ENCODE measurements at regions not wholly inside any gene's neighbourhood (a gene's known extent, or its start where the extent isn't known, plus 50 kb on each side); places are given as distances from the start of the nearest gene placed in this dataset.
"Not testable (repeated sequence)": the region's sequence is repeated elsewhere in the genome, so short reads cannot be mapped to it uniquely, and the experiment has no call there.

DNA sequence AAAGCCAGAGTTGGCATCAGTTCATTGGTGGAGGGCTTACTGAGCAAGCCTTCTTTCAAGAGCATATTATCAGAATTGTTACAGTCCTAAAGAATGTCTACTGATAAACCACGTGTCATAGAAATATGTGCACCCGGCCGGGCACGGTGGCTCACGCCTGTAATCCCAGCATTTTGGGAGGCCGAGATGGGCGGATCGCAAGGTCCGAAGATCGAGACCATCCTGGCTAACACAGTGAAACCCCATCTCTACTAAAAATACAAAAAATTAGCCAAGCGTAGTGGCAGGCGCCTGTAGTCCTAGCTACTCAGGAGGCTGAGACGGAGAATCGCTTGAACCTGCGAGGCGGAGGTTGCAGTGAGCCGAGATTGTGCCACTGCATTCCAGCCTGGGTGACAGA, 66.4 kb upstream of the SLC66A3 start:
- not testable (repeated sequence) for TF ChIP-seq JUND (IDR thresholded peaks at IDR 0.05; ENCODE audit: low read length); EZH2 (IDR thresholded peaks at IDR 0.05; ENCODE audit: low read depth, low read length, severe bottlenecking); ATF3 (IDR thresholded peaks at IDR 0.05; ENCODE audit: insufficient read depth, low read depth, low read length); SP1 (IDR thresholded peaks at IDR 0.05; ENCODE audit: low read depth, low read length); POLR2A (IDR thresholded peaks at IDR 0.05; ENCODE audit: control extremely low read depth in 1 of 2, low read depth in 2 of 2, low read length in 2 of 2); TEAD4 (IDR thresholded peaks at IDR 0.05; ENCODE audit: low read depth, low read length); GABPA (IDR thresholded peaks at IDR 0.05; ENCODE audit: borderline replicate concordance, insufficient read depth, low read length); HDAC2 (IDR thresholded peaks at IDR 0.05; ENCODE audit: borderline replicate concordance in 1 of 2, low read depth in 2 of 2, low read length in 2 of 2); TCF12 (IDR thresholded peaks at IDR 0.05; ENCODE audit: low read depth, low read length); SUZ12 (IDR thresholded peaks at IDR 0.05; ENCODE audit: low read length); RBBP5 (IDR thresholded peaks at IDR 0.05; ENCODE audit: borderline replicate concordance, low read depth, low read length); RNF2 (IDR thresholded peaks at IDR 0.05; ENCODE audit: borderline replicate concordance, low read depth, low read length, missing control alignments, poor library complexity, severe bottlenecking)
- TF ChIP-seq, protein P1, sequence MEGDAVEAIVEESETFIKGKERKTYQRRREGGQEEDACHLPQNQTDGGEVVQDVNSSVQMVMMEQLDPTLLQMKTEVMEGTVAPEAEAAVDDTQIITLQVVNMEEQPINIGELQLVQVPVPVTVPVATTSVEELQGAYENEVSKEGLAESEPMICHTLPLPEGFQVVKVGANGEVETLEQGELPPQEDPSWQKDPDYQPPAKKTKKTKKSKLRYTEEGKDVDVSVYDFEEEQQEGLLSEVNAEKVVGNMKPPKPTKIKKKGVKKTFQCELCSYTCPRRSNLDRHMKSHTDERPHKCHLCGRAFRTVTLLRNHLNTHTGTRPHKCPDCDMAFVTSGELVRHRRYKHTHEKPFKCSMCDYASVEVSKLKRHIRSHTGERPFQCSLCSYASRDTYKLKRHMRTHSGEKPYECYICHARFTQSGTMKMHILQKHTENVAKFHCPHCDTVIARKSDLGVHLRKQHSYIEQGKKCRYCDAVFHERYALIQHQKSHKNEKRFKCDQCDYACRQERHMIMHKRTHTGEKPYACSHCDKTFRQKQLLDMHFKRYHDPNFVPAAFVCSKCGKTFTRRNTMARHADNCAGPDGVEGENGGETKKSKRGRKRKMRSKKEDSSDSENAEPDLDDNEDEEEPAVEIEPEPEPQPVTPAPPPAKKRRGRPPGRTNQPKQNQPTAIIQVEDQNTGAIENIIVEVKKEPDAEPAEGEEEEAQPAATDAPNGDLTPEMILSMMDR (IDR thresholded peaks at IDR 0.05; ENCODE audit: control extremely low read depth in 1 of 3, insufficient read depth in 1 of 3, low read depth in 1 of 3, low read length in 3 of 3): not testable (repeated sequence)

Data from H1 (cell line).